Astrocyte of the cerebellum (primary cell): ENCODE measurements at regions not wholly inside any gene's neighbourhood (a gene's known extent, or its start where the extent isn't known, plus 50 kb on each side); places are given as distances from the start of the nearest gene placed in this dataset.

Source experiments
- DNase-seq: peaks from one replicate; pipeline ENCODE4 v3.0.0-alpha.2; 2011; ENCODE audit warnings: low read depth
- H3K4me3 ChIP-seq: 2 replicates; pipeline ENCODE4 v1.5.1; 2011; ENCODE audit warnings: mild to moderate bottlenecking, low read depth, low read length, moderate library complexity
- in situ Hi-C: cut with HindIII; loops from 2 replicates; pipeline ENCODE4 v1.10.0; 2017; ENCODE audit warnings: low sequenced_read_pairs
- TF ChIP-seq, protein P1 (sequence below): IDR thresholded peaks from 2 replicates; pipeline ENCODE4 v1.5.1; 2012; ENCODE audit warnings: low read length, low read depth, moderate library complexity, mild to moderate bottlenecking; ENCODE audit errors: missing control alignments

DNA sequence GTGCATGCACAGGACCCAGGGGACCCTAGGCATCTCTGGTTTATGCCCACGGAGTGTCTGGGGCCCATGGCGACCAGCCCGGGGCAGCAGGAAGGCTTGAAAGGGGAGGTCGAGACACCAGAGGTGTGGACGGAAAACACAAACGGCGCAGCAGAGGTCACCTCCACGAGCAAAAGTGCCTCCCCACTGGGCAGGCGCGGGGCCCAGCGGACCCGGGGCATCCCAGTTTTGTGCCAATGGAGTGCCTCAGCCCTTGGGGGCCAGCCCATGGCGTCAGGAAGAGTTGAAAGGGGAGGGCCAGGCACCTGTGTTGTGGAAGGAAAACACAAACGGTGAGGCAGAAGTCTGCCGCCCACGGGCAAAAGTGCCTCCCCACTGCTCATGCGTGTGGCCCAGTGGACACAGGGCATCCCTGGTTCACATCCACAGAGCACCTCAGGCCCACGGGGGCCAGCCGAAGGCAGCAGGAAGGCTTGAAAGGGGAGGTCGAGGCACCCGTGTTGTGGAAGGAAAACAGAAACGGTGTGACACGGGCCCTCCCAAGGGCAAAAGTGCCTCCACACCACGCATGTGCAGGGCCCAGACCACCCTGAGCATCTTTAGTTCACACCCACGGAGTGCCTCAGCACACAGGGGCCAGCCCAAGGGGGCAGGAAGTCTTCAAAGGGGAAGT, 378.8 kb downstream of the ALG10 start:
- TF ChIP-seq, protein P1, sequence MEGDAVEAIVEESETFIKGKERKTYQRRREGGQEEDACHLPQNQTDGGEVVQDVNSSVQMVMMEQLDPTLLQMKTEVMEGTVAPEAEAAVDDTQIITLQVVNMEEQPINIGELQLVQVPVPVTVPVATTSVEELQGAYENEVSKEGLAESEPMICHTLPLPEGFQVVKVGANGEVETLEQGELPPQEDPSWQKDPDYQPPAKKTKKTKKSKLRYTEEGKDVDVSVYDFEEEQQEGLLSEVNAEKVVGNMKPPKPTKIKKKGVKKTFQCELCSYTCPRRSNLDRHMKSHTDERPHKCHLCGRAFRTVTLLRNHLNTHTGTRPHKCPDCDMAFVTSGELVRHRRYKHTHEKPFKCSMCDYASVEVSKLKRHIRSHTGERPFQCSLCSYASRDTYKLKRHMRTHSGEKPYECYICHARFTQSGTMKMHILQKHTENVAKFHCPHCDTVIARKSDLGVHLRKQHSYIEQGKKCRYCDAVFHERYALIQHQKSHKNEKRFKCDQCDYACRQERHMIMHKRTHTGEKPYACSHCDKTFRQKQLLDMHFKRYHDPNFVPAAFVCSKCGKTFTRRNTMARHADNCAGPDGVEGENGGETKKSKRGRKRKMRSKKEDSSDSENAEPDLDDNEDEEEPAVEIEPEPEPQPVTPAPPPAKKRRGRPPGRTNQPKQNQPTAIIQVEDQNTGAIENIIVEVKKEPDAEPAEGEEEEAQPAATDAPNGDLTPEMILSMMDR: no peak
- DNase-seq: no peak
- in situ Hi-C loops: no loop called here

DNA sequence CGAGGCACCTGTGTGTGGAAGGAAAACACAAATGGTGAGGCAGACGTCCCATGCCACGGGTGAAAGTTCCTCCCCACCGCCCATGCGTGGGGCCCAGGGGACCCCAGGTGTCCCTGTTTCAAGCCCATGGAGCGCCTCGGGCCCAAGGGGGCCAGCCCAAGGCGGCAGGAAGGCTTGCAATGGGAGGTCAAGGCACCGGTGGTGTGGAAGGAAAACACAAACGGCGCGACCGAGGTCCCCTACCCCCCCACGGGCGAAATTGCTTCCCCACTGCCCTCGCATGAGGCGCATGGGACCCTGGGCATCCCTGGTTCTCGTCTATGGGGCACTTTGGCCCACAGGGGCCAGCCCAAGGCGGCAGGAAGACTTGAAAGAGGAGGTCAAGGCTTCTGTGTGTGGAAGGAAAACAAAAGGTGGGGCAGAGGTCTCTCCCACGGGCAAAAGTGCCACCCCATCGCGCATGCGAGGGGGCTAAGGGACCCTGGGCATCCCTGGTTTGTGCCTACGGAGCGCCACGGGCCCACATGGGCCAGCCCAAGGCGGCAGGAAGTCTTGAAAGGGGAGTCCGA, 379.4 kb downstream of the ALG10 start:
- in situ Hi-C loops: no loop called here
- H3K4me3 ChIP-seq: no peak overlapping the region
- no peak for DNase-seq
- TF ChIP-seq, protein P1: no peak

More for the DNA sequence above, 378.8 kb downstream of the ALG10 start:
- no peak overlapping the region for H3K4me3 ChIP-seq

DNA sequence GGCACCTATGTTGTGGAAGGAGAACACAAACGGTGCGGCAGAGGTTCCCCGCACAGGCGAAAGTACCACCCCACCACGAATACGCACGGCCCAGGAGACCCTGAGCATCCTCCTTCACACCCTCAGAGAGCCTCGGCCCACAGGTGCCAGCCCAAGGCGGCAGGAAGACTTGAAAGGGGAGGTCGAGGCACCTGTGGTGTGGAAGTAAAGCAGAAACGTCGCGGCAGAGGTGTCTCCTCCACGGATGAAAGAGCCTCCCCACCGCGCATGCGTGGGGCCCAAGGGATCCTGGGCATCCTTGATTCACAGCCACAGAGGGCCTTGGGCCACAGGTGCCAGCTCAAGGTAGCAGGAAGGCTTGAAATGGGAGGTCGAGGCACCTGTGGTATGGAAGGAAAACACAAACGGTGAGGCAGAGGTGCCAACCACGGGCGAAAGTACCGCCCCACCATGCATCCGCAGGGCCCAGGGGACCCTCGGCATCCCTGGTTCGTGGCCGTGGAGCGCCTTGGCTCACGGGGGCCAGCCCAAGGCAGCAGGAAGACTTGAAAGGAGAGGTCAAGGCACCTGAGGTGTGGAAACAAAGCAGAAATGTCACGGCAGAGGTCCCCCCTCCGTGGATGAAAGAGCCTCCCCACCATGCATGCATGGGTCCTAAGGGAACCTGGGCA, 380.1 kb downstream of the ALG10 start:
- TF ChIP-seq, protein P1: no peak
- in situ Hi-C loops: no loop called here
- no peak for DNase-seq
- no peak overlapping the region for H3K4me3 ChIP-seq

DNA sequence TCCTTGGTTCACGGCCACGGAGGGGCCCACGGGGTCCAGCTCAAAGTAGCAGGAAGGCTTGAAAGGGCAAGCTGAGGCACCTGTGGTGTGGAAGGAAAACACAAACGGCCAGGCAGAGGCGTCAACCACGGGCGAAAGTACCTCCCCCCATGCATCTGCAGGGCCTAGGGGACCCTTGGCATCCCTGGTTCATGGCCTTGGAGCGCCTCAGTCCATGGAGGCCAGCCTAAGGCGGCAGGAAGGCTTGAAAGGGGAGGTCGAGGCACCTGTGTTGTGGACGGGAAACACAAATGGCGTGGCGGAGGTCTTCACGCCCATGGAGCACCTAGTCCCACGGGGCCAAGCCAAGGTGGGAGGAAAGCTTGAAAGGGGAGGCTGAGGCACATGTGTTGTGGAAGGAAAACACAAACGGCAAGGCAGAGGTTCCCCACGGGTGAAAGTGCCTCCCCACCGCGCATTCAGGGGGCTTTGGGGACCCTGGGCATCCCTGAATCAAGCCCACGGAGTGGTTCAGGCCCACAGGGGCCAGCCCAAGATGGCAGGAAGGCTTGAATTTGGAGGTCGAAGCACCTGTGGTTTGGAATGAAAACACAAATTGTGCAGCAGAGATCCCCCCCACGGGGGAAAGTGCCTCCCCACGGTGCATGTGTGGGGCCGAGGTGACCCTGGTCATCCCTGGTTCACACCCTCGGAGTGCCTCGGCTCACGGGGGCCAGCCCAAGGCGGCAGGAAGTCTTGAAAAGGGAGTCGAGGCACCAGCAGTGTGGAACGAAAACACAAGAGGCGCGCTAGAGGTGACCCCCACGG, 380.8 kb downstream of the ALG10 start:
- no peak for DNase-seq
- in situ Hi-C loops: no loop called here
- no peak overlapping the region for H3K4me3 ChIP-seq
- TF ChIP-seq, protein P1: no peak

DNA sequence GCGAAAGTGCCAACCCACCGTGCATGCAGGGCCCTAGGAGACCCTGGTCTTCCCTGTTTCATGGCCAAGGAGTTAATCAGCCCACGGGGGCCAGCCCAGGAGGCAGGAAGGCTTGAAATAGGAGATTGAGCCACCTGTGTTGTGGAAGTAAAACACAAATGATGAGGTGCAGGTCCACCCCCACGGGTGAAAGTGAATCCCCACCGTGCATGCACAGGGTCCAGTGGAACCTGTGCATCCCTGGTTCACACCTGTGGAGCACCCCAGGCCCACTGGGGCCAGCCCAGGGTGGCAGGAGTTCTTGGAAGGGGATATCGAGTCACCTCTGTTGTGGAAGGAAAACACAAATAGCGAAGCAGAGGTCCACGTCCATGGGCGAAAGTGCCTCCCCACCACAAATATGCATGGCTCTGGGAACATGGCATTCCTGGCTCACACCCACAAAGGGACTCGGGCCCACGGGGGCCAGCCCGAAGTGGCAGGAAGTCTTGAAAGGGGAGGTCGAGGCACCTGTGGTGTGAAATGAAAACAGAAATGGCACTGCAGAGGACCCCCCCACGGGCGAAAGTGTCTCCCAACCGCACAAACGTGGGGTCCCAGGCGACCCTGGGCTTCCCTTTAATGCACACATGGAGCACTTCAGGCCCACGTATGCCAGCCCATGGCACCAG, 381.5 kb downstream of the ALG10 start:
- TF ChIP-seq, protein P1: no peak
- in situ Hi-C loops: no loop called here
- H3K4me3 ChIP-seq: no peak overlapping the region
- no peak for DNase-seq
